GM23248 (cell line): ENCODE measurements at regions not wholly inside any gene's neighbourhood (a gene's known extent, or its start where the extent isn't known, plus 50 kb on each side); places are given as distances from the start of the nearest gene placed in this dataset.

ENCODE experiments used
- DNase-seq: peaks from one replicate; pipeline ENCODE4 v3.0.0-alpha.2; 2015
- H2AFZ ChIP-seq: fragments of 200-600 bp; sonication (generic); 2 replicates; pipeline ENCODE4 v1.6.1; 2016; ENCODE audit warnings: antibody characterized with exemption
- H3F3A ChIP-seq: fragments of 200-600 bp; sonication (generic); 2 replicates; pipeline ENCODE4 v1.6.1; 2016; ENCODE audit warnings: mild to moderate bottlenecking, antibody characterized with exemption, mixed run types; ENCODE audit not compliant: insufficient read depth
- H3K27ac ChIP-seq: fragments of 200-600 bp; sonication (generic); 2 replicates; pipeline ENCODE4 v1.5.1; 2016; ENCODE audit warnings: mild to moderate bottlenecking
- H3K27me3 ChIP-seq: fragments of 200-600 bp; sonication (generic); replicated peaks from 2 replicates; pipeline ENCODE4 v1.6.1; 2016; ENCODE audit warnings: mild to moderate bottlenecking; ENCODE audit not compliant: insufficient read depth
- H3K36me3 ChIP-seq: fragments of 200-600 bp; sonication (generic); 2 replicates; pipeline ENCODE4 v1.6.1; 2016; ENCODE audit warnings: low read depth, mild to moderate bottlenecking
- H3K4me1 ChIP-seq: fragments of 200-600 bp; sonication (generic); 2 replicates; pipeline ENCODE4 v1.6.1; 2016; ENCODE audit warnings: mild to moderate bottlenecking; ENCODE audit not compliant: insufficient read depth
- H3K4me2 ChIP-seq: fragments of 200-600 bp; sonication (generic); one replicate; pipeline ENCODE4 v1.6.1; 2016; ENCODE audit warnings: mild to moderate bottlenecking; ENCODE audit not compliant: unreplicated experiment
- H3K4me3 ChIP-seq: fragments of 200-600 bp; sonication (generic); 2 replicates; pipeline ENCODE4 v1.5.1; 2016; ENCODE audit warnings: mild to moderate bottlenecking
- H3K79me2 ChIP-seq: fragments of 200-600 bp; sonication (generic); 2 replicates; pipeline ENCODE4 v1.6.1; 2016; ENCODE audit warnings: mild to moderate bottlenecking; ENCODE audit not compliant: insufficient read depth
- H3K9ac ChIP-seq: fragments of 200-600 bp; sonication (generic); 2 replicates; pipeline ENCODE4 v1.6.1; 2016; ENCODE audit warnings: mild to moderate bottlenecking
- H3K9me2 ChIP-seq: fragments of 200-600 bp; sonication (generic); 2 replicates; pipeline ENCODE4 v1.6.1; 2016; ENCODE audit warnings: mixed run types, mild to moderate bottlenecking, moderate library complexity; ENCODE audit not compliant: insufficient read depth
- H3K9me3 ChIP-seq: fragments of 200-600 bp; sonication (generic); one replicate; pipeline ENCODE4 v1.6.1; 2017; ENCODE audit warnings: low read depth
- H4K20me1 ChIP-seq: fragments of 200-600 bp; sonication (generic); 2 replicates; pipeline ENCODE4 v1.6.0; 2016; ENCODE audit not compliant: insufficient read depth
- EZH2 ChIP-seq: fragments of 200-600 bp; sonication (generic); IDR thresholded peaks from 2 replicates; pipeline ENCODE4 v1.6.1; 2018; ENCODE audit warnings: antibody characterized with exemption, mild to moderate bottlenecking; ENCODE audit not compliant: insufficient read depth, poor library complexity, severe bottlenecking
- EZH2phosphoT487 ChIP-seq: fragments of 200-600 bp; sonication (generic); IDR thresholded peaks from 2 replicates; pipeline ENCODE4 v1.6.1; 2018; ENCODE audit warnings: antibody characterized with exemption, moderate library complexity, mild to moderate bottlenecking, low read depth; ENCODE audit not compliant: insufficient read depth
- WGBS, 2 experiments: methylation state at CpG; one replicate each; pipeline ENCODE4 v1.1.6; 2015 to 2017; ENCODE audit warnings: low lambda C conversion rate in 2 of 2, low coverage in 1 of 2; ENCODE audit errors: missing lambda C conversion rate in 2 of 2; 5-methylcytosine and 5-hydroxymethylcytosine counted together
- in situ Hi-C: fragments of 300-500 bp; cut with MboI; formaldehyde crosslinking; loops from 2 replicates; pipeline ENCODE4 v1.15.0; 2020

DNA sequence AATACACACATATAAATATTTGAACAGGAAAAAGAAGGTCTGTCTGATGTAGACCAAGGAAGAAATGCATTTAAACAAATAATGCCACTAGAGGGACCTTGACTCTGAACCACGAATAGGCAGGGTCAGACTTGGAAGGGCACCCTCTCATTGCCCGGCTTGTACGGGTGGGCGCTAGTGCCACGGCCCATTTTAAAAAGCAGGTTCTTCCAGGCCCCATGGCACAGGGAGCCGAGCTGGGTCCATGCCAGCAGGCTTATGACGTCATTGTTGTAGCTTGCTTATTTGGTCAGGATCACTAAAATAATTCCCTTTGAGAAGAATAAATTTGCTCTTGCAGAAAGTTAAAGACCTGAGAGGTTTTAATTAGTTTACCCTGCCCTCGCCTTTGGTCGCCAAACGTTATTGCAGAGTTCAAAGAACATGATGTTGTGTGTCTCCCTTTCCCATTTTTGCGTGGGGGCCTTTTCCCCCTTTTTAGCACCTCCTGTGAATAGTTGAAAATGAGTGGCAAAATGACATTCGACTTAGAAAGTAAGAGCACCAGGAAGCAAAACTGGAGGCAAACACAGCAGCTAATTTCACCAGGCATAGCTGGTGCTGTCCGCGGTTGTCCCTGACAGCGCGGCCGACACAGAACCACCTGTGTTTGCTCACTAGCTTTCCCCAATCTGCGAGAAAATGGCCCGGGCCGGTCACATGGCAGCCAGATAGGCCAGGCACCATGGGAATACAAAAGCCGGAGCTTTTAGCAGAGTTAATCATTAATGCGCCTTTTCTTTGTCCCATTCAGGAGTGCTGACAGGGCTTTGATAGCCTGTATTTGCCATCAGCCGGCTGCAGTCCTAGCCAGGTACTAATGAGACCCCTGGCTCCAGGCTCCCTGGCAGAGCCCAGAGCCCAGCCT, 93.8 kb downstream of the FOXA2 start:
- Histone ChIP-seq H3K4me3 (no peak overlapping the region), H3K4me1 (no peaks in the 10 kb centered on the region), H3K79me2 (no peaks in the 10 kb centered on the region), H3K9ac (no peak overlapping the region), H3K9me3 (no peaks in the 10 kb centered on the region), H3K9me2 (no peaks in the 10 kb centered on the region), H2AFZ (no peak overlapping the region), H3K36me3 (no peaks in the 10 kb centered on the region), H3F3A (no peaks in the 10 kb centered on the region), H3K27me3 (no peaks in the 10 kb centered on the region), H3K4me2 (no peak overlapping the region), H3K27ac (no peak overlapping the region), H4K20me1 (no peaks in the 10 kb centered on the region)
- DNase-seq = peak; percentile 5
- TF ChIP-seq EZH2 (no peak), EZH2phosphoT487 (no peak)
- in situ Hi-C loops = no loop called here
- 46 to 47% methylated on average over 23 of the region's 23 CpGs for WGBS, 2 experiments

DNA sequence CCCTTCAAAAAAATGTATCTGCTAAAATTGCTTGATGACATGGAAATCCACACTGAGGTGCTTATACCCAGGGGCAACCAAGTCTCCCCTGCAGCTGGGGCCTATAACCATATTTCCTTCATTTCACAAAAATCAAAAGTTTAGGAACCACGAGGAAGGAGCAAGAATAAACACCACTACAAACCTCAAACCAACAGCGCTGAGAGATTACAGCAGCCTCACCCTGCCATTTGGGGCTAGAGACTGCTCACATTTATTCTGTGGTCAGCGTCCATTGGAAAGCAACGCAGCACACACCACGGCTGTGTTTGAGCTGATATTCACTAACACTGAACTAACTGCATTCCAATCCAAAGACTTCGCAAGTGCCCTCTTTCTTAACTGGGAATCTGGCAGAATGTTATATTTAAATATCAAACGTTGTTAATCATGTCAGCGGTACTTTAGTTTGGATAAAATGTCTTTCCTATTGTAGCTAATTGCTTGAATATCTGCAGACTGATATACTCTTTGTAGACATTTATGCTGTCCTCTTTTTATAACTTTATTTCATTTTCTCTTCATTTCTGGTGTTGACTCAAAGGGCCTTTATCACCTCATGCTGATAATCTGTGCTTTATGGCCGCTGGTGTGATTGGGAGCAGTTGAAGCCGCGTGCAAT, 94.6 kb downstream of the FOXA2 start:
- H3K9ac ChIP-seq = no peak overlapping the region
- H2AFZ ChIP-seq = no peak overlapping the region
- no peaks in the 10 kb centered on the region for H3F3A ChIP-seq
- H3K27ac ChIP-seq = no peak overlapping the region
- H3K27me3 ChIP-seq = no peaks in the 10 kb centered on the region
- TF ChIP-seq EZH2 = no peak
- TF ChIP-seq EZH2phosphoT487 = no peak
- no peaks in the 10 kb centered on the region for H3K79me2 ChIP-seq
- no peak overlapping the region for H3K4me3 ChIP-seq
- WGBS, 2 experiments = 46 to 53% methylated on average over 11 of the region's 11 CpGs
- in situ Hi-C loops = no loop called here
- no peak for DNase-seq
- no peak overlapping the region for H3K4me2 ChIP-seq
- no peaks in the 10 kb centered on the region for H3K4me1 ChIP-seq
- H3K9me2 ChIP-seq = no peaks in the 10 kb centered on the region
- H4K20me1 ChIP-seq = no peaks in the 10 kb centered on the region
- H3K36me3 ChIP-seq = no peaks in the 10 kb centered on the region
- H3K9me3 ChIP-seq = no peaks in the 10 kb centered on the region

DNA sequence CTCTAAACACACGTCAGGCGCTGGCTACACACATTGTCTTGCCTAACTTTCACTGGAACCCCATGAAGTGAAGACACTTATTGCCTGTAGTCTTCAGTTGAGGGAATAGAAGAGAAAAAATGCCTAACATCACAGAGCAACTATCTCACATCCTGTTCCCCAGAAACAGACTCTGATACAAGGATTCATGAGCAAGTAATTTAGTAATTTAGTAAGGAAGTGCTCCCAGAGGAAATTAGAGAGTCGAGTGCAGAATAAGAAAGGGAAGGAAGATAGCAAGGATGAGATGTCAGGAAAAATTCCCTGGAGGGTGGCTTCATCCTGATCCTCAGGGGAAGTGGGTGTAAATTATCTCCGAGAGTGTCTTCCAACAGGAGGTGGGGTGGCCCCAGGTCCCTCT, 104.0 kb downstream of the FOXA2 start:
- no peaks in the 10 kb centered on the region for H3K27me3 ChIP-seq
- H3K4me3 ChIP-seq = no peak overlapping the region
- no peak overlapping the region for H3K9ac ChIP-seq
- no peaks in the 10 kb centered on the region for H3K36me3 ChIP-seq
- WGBS, 2 experiments = 21 to 33% methylated on average over 4 of the region's 4 CpGs
- no peak overlapping the region for H2AFZ ChIP-seq
- no peak for TF ChIP-seq EZH2phosphoT487
- no peak for TF ChIP-seq EZH2
- in situ Hi-C loops = no loop called here
- DNase-seq = no peak
- no peaks in the 10 kb centered on the region for H3K79me2 ChIP-seq
- no peaks in the 10 kb centered on the region for H3F3A ChIP-seq
- no peaks in the 10 kb centered on the region for H3K9me3 ChIP-seq
- H4K20me1 ChIP-seq = no peaks in the 10 kb centered on the region
- H3K4me1 ChIP-seq = no peaks in the 10 kb centered on the region
- no peak overlapping the region for H3K27ac ChIP-seq
- no peaks in the 10 kb centered on the region for H3K9me2 ChIP-seq
- H3K4me2 ChIP-seq = no peak overlapping the region

DNA sequence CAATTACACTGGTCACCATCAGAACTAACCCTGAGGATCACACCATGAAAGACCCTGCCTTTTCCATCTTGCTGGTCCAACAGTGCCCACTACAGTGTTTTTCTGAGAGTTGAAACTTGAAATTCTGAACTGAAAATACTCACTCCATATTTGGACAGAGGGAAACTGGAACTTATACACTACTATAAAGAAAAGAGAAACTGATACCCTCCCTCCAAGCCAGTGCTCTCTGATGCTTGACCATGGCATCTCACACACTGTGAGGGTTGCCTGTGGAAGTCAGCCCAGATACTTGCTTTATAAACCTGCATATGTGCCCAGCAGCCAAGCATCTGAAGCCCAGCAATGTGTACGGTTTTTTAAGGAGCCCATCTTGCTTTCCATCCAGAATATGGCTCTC, 108.7 kb downstream of the FOXA2 start:
- DNase-seq = no peak

More for the DNA sequence above, 108.7 kb downstream of the FOXA2 start:
- Histone ChIP-seq H3K27ac (no peak overlapping the region), H4K20me1 (no peaks in the 10 kb centered on the region), H3K4me1 (no peaks in the 10 kb centered on the region), H2AFZ (no peak overlapping the region), H3F3A (no peaks in the 10 kb centered on the region), H3K9me2 (no peaks in the 10 kb centered on the region), H3K27me3 (no peaks in the 10 kb centered on the region), H3K9me3 (no peaks in the 10 kb centered on the region), H3K4me2 (no peak overlapping the region), H3K4me3 (no peak overlapping the region), H3K36me3 (no peaks in the 10 kb centered on the region), H3K79me2 (no peaks in the 10 kb centered on the region), H3K9ac (no peak overlapping the region)
- no peak for TF ChIP-seq EZH2
- TF ChIP-seq EZH2phosphoT487 = no peak
- in situ Hi-C loops = no loop called here
- WGBS, 2 experiments = 4 to 5% methylated on average over 1 of the region's 1 CpG
